ENCODE measurements at regions not wholly inside any gene's neighbourhood (a gene's known extent, or its start where the extent isn't known, plus 50 kb on each side); places are given as distances from the start of the nearest gene placed in this dataset.

- in situ Hi-C loops (cut with HindIII; ENCODE audit: low pct_unique_long_range_greater_than_20kb, low sequenced_read_pairs) = no loop called here
- no peak for TF ChIP-seq CTCF (IDR thresholded peaks at IDR 0.05)
- no peak for TF ChIP-seq REST (IDR thresholded peaks at IDR 0.05; ENCODE audit: insufficient read depth in 1 of 2, low read depth in 2 of 2, low read length in 1 of 2)
- TF ChIP-seq POLR2AphosphoS5 (IDR thresholded peaks at IDR 0.05; ENCODE audit: low read depth, low read length) = no peak
- no peak for TF ChIP-seq SIN3A (IDR thresholded peaks at IDR 0.05; ENCODE audit: borderline replicate concordance, insufficient read depth, low read depth, low read length)
- no peak for TF ChIP-seq TCF7L2 (IDR thresholded peaks at IDR 0.05; ENCODE audit: low read depth, low read length)
- no peaks in the 10 kb centered on the region for H3K9me3 ChIP-seq (ENCODE audit: control insufficient read depth, insufficient read depth, low read depth, low read length)
- intact Hi-C loops (cut with micrococcal nuclease; ENCODE audit: unreplicated experiment) = no loop called here
- DNase-seq (ENCODE audit: low read depth, low spot score) (no peak), ATAC-seq (no peak)
- H3K27me3 ChIP-seq (ENCODE audit: control insufficient read depth, insufficient read depth, low read length) = no peaks in the 10 kb centered on the region
- no peaks in the 10 kb centered on the region for H3K4me1 ChIP-seq (ENCODE audit: control insufficient read depth, insufficient read depth, low read length)
- POLR2A ChIA-PET = no interaction called here
- CTCF ChIA-PET = no interaction called here
- no peak overlapping the region for H3K4me3 ChIP-seq (ENCODE audit: low read depth in 2 of 2, low read length in 2 of 2)
- no peaks in the 10 kb centered on the region for H3K36me3 ChIP-seq (ENCODE audit: control insufficient read depth, insufficient read depth, low read length)
- no peak overlapping the region for H3K27ac ChIP-seq (ENCODE audit: low read length)
- no TSS peak for BruUV-seq (replicated peaks)
Observed at GRCh38 chr16:63841271-63841670, 1280.6 kb downstream of the CDH11 start.

GRCh38 chr16:63830061-63830460 lies 1291.8 kb downstream of the CDH11 start:
- POLR2A ChIA-PET = no interaction called here
- intact Hi-C loops (cut with micrococcal nuclease; ENCODE audit: unreplicated experiment) = no loop called here
- no peak for TF ChIP-seq SIN3A (IDR thresholded peaks at IDR 0.05; ENCODE audit: borderline replicate concordance, insufficient read depth, low read depth, low read length)
- TF ChIP-seq REST (IDR thresholded peaks at IDR 0.05; ENCODE audit: insufficient read depth in 1 of 2, low read depth in 2 of 2, low read length in 1 of 2) = no peak
- TF ChIP-seq CTCF (IDR thresholded peaks at IDR 0.05) = no peak
- no peak for TF ChIP-seq POLR2AphosphoS5 (IDR thresholded peaks at IDR 0.05; ENCODE audit: low read depth, low read length)
- TF ChIP-seq TCF7L2 (IDR thresholded peaks at IDR 0.05; ENCODE audit: low read depth, low read length) = no peak
- in situ Hi-C loops (cut with HindIII; ENCODE audit: low pct_unique_long_range_greater_than_20kb, low sequenced_read_pairs) = no loop called here
- Histone ChIP-seq H3K27me3 (ENCODE audit: control insufficient read depth, insufficient read depth, low read length) (no peaks in the 10 kb centered on the region), H3K4me3 (ENCODE audit: low read depth in 2 of 2, low read length in 2 of 2) (no peak overlapping the region), H3K36me3 (ENCODE audit: control insufficient read depth, insufficient read depth, low read length) (no peaks in the 10 kb centered on the region), H3K9me3 (ENCODE audit: control insufficient read depth, insufficient read depth, low read depth, low read length) (no peaks in the 10 kb centered on the region), H3K4me1 (ENCODE audit: control insufficient read depth, insufficient read depth, low read length) (no peaks in the 10 kb centered on the region), H3K27ac (ENCODE audit: low read length) (no peak overlapping the region)
- CTCF ChIA-PET = no interaction called here
- ATAC-seq = no peak
- no TSS peak for BruUV-seq (replicated peaks)
- no peak for DNase-seq (ENCODE audit: low read depth, low spot score)
